Upper lobe of right lung (tissue), 1 donor: ENCODE measurements at regions not wholly inside any gene's neighbourhood (a gene's known extent, or its start where the extent isn't known, plus 50 kb on each side); places are given as distances from the start of the nearest gene placed in this dataset.

Experiments used
- ATAC-seq: fragments of 200-7000 bp; cut with Tn5 transposase; one replicate; pipeline ENCODE4 v1.9.1; 2020; ENCODE audit warnings: mild to moderate bottlenecking, moderate library complexity
- DNase-seq: peaks from one replicate; pipeline ENCODE4 v3.0.0-alpha.2; 2020
- H3K27ac ChIP-seq: fragments of 200-600 bp; one replicate; pipeline ENCODE4 v1.8.0; 2022
- H3K27me3 ChIP-seq: fragments of 200-600 bp; one replicate; pipeline ENCODE4 v1.8.0; 2022; ENCODE audit warnings: mild to moderate bottlenecking
- H3K36me3 ChIP-seq: fragments of 200-600 bp; one replicate; pipeline ENCODE4 v1.8.0; 2022
- H3K4me1 ChIP-seq: fragments of 200-600 bp; one replicate; pipeline ENCODE4 v1.8.0; 2022
- H3K4me3 ChIP-seq: fragments of 200-600 bp; one replicate; pipeline ENCODE4 v1.8.0; 2022; ENCODE audit warnings: mild to moderate bottlenecking
- H3K9me3 ChIP-seq: fragments of 200-600 bp; one replicate; pipeline ENCODE4 v1.8.0; 2022
- intact Hi-C: fragments of 100-400 bp; cut with DNase I; formaldehyde crosslinking; loops from one replicate; pipeline ENCODE4 v1.11.0; 2022
- TF ChIP-seq, protein P1 (sequence below): fragments of 200-600 bp; IDR thresholded peaks from one replicate; pipeline ENCODE4 v1.8.0; 2022; ENCODE audit warnings: antibody characterized with exemption
- donor health status: DM: no; HTN: yes; CAD: no; lungs with severe emphysema.

DNA sequence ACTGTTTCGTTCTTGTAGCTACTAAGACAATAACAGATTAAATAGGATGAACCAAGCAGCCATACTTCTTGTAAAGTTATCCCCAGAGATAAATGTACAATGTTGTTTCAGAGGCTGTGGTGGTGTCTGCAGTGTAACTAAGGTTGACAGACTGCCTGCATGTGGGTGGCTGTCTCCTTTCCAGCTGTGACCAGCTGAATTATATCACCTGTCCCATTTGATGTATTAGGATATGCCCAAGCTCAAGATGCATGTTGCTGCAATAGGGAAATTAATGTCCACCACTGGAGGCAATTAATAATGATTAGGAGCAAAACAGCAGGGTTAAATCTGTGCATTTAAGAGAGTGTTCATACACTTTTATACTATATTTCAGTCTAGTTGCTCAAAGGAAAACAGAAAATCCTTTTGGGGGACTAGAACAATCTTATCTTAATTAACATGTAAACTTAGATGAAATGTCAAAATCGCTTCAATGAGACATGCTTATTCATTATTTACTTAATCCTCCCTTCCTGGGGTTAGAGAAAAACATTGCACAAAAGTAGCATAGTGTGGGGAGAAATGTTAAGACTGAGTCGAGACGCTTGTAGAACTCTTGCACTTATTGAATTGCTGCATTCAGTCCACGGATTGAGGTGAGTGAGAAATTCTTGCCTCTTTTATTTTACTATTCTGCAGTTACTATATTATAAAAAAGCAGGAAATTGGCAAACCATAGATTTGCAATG lies 269.0 kb downstream of the SNX10 start:
- Histone ChIP-seq H3K4me3 (no peak overlapping the region), H3K36me3 (no peaks in the 10 kb centered on the region), H3K4me1 (no peaks in the 10 kb centered on the region), H3K27ac (no peak overlapping the region), H3K9me3 (no peaks in the 10 kb centered on the region), H3K27me3 (no peaks in the 10 kb centered on the region)
- DNase-seq (no peak), ATAC-seq (no peak)
- intact Hi-C loops: no loop called here
- TF ChIP-seq, protein P1, sequence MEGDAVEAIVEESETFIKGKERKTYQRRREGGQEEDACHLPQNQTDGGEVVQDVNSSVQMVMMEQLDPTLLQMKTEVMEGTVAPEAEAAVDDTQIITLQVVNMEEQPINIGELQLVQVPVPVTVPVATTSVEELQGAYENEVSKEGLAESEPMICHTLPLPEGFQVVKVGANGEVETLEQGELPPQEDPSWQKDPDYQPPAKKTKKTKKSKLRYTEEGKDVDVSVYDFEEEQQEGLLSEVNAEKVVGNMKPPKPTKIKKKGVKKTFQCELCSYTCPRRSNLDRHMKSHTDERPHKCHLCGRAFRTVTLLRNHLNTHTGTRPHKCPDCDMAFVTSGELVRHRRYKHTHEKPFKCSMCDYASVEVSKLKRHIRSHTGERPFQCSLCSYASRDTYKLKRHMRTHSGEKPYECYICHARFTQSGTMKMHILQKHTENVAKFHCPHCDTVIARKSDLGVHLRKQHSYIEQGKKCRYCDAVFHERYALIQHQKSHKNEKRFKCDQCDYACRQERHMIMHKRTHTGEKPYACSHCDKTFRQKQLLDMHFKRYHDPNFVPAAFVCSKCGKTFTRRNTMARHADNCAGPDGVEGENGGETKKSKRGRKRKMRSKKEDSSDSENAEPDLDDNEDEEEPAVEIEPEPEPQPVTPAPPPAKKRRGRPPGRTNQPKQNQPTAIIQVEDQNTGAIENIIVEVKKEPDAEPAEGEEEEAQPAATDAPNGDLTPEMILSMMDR: no peak

- DNase-seq: no peak
- Histone ChIP-seq H3K4me1 (no peaks in the 10 kb centered on the region), H3K27ac (no peak overlapping the region), H3K36me3 (no peaks in the 10 kb centered on the region), H3K9me3 (no peaks in the 10 kb centered on the region), H3K4me3 (no peak overlapping the region), H3K27me3 (no peaks in the 10 kb centered on the region)
- ATAC-seq: no peak
- intact Hi-C loops: no loop called here
- TF ChIP-seq, protein P1: no peak
Measured at GRCh38 chr7:26562841-26563240, 271.2 kb downstream of the SNX10 start.

DNA sequence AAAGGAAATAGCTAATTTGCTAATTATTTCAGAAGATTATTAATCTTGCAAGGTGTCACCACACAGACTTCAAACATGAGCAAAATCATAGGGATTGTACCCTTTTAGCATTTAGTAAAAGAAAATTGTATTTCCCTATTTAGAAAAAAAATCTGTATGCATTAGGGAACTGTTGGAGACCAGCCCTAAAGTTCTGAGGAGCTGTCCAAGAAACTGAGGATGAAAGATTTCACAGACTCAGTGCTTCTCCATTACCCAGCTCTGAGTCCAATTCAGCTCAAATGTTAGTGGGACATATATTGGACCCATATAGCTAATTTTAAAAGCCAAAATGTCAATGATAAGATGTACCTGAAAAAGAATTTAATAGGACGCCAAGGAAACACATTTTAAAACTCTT lies 271.7 kb downstream of the SNX10 start:
- DNase-seq (no peak), ATAC-seq (no peak)
- no peaks in the 10 kb centered on the region for H3K9me3 ChIP-seq
- no peak overlapping the region for H3K4me3 ChIP-seq
- intact Hi-C loops: no loop called here
- H3K27ac ChIP-seq: no peak overlapping the region
- H3K4me1 ChIP-seq: no peaks in the 10 kb centered on the region
- no peaks in the 10 kb centered on the region for H3K27me3 ChIP-seq
- TF ChIP-seq, protein P1: no peak
- H3K36me3 ChIP-seq: no peaks in the 10 kb centered on the region

DNA sequence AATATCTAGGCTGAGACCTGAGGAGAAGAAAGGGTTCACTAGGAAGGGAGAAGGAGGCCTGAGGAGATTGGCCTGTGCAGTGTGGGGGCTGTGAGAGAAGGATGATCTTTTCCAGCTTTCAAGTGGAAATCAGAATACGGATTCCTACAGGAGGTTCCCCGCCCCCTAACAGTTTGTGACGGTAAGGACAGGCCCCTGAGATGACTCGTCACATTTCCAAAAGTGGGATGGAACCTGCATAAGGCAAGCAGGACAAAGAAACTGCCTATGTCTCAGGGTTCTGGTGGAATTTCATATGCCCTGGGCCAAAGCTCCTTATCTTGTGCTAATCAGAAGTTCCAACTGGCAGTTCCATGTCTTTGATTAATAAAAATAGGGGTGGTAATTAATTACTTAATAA lies 275.6 kb downstream of the SNX10 start:
- no peaks in the 10 kb centered on the region for H3K9me3 ChIP-seq
- ATAC-seq: no peak
- no peak overlapping the region for H3K27ac ChIP-seq
- no peaks in the 10 kb centered on the region for H3K36me3 ChIP-seq
- no peak overlapping the region for H3K4me3 ChIP-seq
- TF ChIP-seq, protein P1: no peak
- intact Hi-C loops: no loop called here
- no peaks in the 10 kb centered on the region for H3K4me1 ChIP-seq
- no peak for DNase-seq
- no peaks in the 10 kb centered on the region for H3K27me3 ChIP-seq

DNA sequence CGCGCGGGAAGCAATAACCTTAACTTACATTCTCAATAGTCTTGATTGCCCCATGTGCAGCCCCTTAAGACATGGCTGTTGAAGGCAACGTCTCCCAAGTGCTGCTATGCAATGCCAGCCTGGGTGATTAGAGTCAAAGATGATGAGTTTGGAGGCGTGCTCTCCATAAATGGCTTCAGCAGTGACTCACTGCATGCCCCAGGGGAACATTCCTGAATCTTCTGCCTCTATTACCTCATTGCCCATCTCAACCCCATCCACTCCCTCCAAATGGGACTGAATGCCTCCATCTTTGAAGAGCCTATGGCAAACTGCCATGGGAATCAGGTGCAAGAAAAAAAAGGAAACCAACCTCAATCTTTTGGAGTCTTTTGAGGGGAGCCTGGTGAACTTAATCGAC lies 282.8 kb downstream of the SNX10 start:
- TF ChIP-seq, protein P1: no peak
- Histone ChIP-seq H3K4me3 (no peak overlapping the region), H3K9me3 (no peaks in the 10 kb centered on the region), H3K27me3 (no peaks in the 10 kb centered on the region), H3K36me3 (no peaks in the 10 kb centered on the region), H3K27ac (no peak overlapping the region), H3K4me1 (no peaks in the 10 kb centered on the region)
- ATAC-seq (no peak), DNase-seq (no peak)
- intact Hi-C loops: no loop called here

DNA sequence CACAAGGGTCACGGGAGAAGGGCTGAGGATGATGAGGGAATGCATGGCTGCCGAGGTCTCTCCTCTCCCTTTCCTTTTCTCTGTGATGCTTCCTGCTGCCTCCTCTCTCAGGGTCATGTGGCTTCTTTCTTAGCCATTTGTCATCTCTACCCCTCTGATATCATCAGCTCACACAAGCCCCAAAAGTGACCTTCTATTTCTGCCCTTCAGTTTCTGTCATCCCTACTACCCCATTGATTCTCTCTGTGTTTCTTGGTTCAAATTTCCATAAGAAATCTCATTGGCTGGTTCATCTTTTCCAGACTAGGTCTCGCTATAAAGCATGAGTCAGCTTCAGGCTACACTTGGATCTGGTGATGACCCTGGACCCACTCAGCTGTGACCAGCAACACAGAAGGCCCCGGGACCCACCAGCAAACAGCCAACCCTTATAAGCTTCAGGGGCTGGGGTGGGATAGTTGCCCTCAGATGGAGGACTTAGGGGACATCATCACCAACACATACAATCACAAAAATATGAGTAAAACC lies 284.3 kb downstream of the SKAP2 start:
- no peaks in the 10 kb centered on the region for H3K4me1 ChIP-seq
- no peaks in the 10 kb centered on the region for H3K27me3 ChIP-seq
- TF ChIP-seq, protein P1: no peak
- intact Hi-C loops: no loop called here
- H3K9me3 ChIP-seq: no peaks in the 10 kb centered on the region
- H3K36me3 ChIP-seq: no peaks in the 10 kb centered on the region
- ATAC-seq (no peak), DNase-seq (no peak)
- H3K27ac ChIP-seq: no peak overlapping the region
- no peak overlapping the region for H3K4me3 ChIP-seq
